ENCODE measurements at regions not wholly inside any gene's neighbourhood (a gene's known extent, or its start where the extent isn't known, plus 50 kb on each side); places are given as distances from the start of the nearest gene placed in this dataset.

- TF ChIP-seq RFX5 (IDR thresholded peaks at IDR 0.05; ENCODE audit: borderline replicate concordance, low read depth, low read length), result no peak
- no peak for TF ChIP-seq HDAC2 (IDR thresholded peaks at IDR 0.05; ENCODE audit: borderline replicate concordance in 1 of 2, low read depth in 2 of 2, low read length in 2 of 2)
- no peak for TF ChIP-seq TEAD4 (IDR thresholded peaks at IDR 0.05; ENCODE audit: low read depth, low read length)
- TF ChIP-seq CTCF (IDR thresholded peaks at IDR 0.05; ENCODE audit: control extremely low read depth in 1 of 3, insufficient read depth in 1 of 3, low read depth in 1 of 3, low read length in 3 of 3), result no peak
- no peak for TF ChIP-seq USF2 (IDR thresholded peaks at IDR 0.05; ENCODE audit: low read length)
These were observed 274.7 kb upstream of the FGF13 start for GRCh38 chrX:138986235-138986634.
